DMS153 treated with DMSO at 0.1 percent for 48 hours (cell line): ENCODE measurements at regions not wholly inside any gene's neighbourhood (a gene's known extent, or its start where the extent isn't known, plus 50 kb on each side); places are given as distances from the start of the nearest gene placed in this dataset.
"Not testable (repeated sequence)": the region's sequence is repeated elsewhere in the genome, so short reads cannot be mapped to it uniquely, and the experiment has no call there.

Experiments
- DNase-seq: peaks from one replicate; lab custom pipeline; 2025; ENCODE audit not compliant: unreplicated experiment; lab: John Stamatoyannopoulos, UW

DNA sequence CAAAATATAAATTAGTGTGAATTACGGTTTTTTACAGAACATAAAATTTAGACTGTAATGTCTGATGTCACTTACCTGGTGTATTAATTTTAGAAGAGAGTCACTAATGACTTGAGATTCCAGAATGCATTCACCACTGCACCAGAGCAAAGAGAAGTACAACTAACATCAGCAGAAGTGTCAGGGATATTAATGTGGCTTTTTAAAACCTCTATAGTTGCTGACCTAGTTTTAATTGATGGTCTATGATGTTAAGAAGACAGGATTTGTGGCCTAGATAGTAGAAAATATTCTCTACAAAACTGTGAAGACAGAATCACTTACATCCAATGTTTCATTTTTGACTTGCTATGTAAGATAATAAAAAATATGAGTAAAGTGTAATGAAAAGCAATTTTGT, 1181.6 kb downstream of the RAPGEF2 start:
- DNase-seq = no peak

DNA sequence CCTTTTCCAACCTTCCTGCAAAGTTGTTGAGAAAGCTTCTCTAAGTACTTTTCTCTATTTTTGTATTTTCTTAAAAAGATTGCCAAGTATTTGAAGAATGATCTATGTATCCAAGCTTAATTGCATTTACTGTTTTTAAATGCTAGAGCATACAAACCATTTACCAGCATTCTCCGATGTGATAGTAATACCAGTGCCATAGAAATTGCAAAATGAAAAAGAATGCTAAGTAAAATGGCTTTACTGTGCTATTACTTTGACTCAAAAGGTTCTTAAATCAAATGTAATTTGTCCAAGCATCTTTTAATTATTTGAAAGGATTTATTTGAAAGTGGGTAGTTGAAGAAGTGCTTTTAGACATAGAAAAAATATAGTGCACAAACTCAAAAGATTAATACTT, 1183.2 kb downstream of the RAPGEF2 start:
- DNase-seq = no peak

DNA sequence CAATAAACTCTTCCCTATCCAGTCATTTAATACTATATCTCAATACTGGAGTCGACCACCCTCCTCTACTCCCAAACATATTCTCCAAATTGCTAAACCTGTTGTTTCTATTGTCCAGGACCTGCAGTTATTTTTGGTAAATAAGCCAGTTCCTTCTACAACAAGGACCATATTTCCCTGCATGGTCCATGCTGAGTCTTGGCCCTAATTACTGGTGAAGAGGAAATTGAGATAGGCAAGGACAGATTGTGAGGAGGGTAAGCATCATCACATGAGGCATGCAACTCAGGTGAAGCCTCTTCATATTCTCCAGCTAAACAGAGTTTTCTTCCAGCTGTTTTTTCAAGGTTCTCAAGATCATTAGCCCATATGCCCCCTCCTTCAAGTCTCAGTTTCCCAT, 1193.6 kb downstream of the RAPGEF2 start:
- no peak for DNase-seq

DNA sequence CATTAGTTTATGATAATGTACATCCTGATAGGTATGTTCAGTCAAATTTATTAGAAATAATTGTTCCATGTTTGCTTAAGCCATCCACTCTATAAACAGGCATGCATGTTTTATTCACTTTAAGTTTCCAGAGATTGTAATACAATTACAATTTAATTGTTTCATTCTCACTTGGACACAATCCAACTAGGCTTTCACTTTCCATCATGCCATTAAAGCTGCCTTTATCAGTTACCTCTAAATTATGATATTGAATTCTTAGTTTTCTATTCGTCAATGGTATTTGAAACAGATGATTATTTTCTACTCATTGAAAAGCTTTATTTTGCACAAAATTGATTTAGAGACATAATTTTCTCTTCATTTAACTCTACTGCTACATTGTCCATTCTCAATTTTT, 1196.3 kb downstream of the RAPGEF2 start:
- no peak for DNase-seq

DNA sequence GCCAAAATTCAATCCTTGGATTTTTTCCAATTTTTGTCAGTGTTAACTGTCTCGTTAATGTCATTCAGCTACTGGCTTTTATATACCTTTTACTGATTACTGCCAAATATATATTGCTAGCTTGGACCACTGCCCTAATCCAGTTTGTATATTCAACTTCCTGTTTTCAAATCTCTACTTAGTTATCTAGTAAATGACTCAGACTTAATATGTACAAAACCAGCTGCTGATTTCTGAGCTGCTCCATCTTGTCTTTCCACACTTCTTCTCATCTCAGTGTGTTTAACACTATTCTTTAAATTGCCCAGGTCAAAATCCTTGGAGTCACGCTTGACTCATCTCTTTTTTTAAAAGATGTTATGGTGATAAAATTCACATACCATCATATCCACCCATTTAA, 1196.7 kb downstream of the RAPGEF2 start:
- no peak for DNase-seq

DNA sequence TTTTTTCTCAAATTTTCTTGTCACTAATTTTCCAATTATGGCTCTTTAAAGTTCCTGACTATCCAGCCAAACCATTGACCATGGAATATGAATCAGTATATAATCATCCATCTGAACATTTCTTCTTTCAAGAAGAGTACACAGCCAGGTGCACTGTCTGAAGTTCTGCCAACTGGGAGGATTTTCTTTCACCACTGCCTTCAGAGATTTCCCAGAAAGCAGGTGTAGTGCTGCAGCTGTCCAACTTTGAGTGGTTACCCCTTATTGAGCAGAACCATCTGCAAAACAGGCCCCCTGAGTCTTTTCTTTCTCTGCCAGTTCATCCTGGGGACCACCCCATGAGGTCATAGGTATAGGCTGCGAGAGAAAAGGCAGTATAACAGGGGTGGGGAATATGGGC, 1213.2 kb downstream of the RAPGEF2 start:
- DNase-seq = no peak

DNA sequence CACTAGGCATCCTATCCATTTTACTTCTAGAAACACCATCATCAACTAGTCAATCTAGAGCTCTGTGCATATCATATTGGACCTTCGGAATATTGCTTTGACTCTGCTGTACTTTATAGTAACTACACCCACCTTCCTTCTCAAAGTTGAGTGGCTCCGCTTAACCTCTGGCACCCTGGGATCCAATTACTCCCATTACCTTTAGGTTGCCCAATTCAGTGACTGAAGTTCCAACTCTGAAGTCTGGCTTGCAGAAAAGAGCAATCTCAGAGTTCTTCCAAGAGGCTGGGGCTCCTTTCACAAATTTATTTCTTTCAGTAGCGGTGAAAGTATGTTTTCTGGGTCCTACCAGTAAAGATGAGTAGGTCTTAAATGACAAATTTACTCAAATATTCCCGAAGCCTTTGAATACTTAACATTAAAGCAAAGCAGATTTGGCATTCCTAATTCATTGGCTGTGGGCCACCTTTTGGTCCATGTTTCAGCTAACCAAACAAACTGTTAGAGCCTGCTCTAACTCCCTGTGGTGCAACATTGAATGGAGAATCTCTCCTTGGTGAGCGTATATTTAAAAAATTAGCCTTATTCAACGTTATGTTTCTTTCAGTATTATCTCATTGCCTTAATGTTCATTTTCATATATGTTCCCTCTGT, 1215.8 kb downstream of the RAPGEF2 start:
- DNase-seq = no peak

DNA sequence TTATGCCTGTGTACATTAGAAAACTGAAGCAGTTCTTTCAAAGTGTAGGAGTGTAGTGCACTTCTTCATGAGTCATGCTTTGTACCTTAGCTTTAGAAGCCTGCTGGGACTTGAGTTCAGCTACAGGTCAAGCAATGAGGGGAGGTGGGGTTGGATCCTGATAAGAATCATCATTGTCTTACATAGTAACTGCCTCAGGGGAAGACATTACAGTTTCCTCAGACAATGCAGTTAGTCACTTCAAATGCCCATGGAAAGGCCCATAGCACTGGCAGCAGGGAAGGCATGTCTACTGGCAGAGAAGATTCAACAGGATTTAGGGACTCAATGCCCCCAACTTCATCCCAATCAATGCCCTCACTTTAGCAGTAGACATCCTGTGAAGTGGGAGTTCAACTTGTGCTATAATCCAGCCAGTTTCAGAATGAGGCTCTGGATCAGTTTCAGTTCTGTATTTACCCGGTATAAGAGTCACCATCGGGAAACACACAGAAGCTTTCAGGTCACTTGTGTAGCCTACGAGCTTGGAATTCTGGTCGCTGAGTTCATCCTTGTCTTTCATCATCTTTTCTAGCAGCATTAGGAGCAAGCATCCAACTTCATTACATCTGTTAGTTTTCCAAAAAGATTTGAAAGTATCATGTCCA, 1216.5 kb downstream of the RAPGEF2 start:
- DNase-seq = no peak

DNA sequence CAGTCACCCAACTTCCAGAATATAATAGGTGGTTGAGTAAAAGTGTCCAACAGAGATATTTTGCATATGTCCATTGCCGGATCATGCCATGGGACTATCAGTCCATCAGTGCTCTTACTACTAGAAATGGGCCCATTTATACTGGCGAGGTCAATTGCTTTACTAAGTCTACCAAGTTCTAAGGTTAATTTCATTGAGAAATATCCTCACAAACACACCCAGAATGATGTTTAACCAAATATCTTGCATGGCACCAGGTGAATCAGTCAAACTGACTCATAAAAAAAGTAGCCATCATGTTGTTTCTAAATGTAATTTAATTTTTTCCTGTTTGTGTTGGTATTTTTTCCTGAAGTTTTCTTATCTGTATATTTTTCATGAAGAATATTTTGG, 1217.0 kb downstream of the RAPGEF2 start:
- no peak for DNase-seq

DNA sequence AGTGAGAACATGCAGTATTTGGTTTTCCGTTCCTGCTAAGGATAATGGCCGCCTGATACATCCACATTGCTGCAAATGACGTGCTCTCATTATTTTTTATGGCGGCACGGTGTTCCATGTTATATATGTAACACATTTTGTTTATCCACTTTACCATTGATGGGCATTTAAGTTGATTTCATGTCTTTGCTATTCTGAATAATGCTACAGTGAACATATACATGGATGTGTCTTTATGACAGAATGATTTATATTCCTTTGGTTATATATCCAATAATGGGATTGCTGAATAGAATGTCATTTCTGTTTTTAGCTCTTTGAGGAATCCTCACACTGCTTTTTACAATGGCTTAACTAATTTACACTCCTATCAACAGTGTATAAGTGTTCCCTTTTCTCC, 1223.2 kb downstream of the RAPGEF2 start:
- no peak for DNase-seq

DNA sequence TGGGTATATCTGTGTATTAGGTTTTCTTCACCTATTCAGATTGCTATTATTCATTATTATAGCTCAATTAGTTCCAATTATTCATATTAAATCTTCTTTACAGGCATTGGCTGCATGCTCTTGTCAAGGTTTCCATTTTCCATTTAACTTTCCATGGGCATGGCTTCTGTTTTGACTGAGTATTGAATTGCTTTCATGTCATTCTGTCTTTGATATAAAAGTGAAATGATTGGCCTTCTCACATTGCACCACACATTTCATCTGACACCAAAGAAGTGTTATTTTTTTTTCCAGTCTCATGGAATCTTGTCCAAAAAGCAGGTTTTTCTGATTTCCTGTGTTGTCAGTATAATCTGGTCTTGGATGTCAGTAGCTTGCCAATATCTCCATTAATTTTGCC, 1244.3 kb downstream of the RAPGEF2 start:
- DNase-seq = no peak

DNA sequence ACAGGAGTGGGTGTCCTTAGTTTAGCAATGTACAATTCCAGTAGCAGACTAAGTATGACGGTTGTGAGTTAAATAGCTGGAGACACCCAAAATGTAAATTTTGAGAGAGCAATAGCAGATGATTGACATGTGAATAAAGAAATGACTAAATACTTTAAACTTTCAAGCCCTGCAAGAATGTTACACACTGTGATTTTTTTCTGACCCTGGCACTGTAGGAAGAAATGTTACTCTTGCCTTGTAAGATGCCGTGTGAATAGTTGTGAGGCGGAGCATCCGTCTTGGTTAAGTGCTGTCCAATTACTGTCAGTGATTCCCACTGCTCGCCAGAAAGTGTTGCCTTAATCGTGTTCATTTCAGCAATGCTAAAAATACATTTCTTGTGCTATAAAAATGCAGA, 1248.1 kb downstream of the RAPGEF2 start:
- DNase-seq = no peak

DNA sequence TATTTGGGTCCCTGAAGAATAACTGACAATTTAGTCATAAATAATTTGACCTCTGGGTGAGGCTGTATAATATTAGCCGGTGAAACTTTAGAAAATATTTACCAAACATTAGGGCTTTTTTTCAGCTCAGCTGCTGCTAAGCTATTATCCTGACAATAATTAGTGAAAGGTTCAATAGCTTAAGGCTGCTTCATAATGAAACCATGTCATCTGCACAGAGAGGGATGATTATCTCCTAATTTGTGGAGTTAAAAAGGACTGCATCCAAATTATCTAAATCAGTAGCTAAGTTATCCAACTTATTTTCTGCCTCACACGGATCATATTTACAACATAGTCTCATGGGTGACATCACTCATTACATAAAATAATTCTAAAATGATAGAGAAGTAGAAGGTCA, 1249.8 kb downstream of the RAPGEF2 start:
- no peak for DNase-seq

DNA sequence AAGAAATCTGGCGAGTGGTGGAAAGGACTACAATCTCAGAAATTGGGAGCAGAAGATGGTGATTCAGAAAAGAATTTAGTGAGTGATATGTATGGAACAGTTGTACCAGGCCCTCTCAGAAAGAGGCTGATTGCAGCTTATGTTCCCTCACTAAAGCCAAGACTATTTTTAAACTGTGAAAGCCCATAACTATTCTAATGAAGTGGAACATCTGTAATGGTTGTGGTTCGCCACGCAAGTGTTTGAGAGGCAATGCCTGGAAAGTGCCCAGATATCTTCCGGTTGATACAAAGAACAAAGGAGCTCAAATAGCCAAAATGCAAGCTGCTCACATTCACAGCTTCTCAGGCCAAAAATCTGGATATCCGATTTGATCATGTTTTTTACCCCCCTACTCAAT, 1250.7 kb downstream of the RAPGEF2 start:
- DNase-seq = no peak

DNA sequence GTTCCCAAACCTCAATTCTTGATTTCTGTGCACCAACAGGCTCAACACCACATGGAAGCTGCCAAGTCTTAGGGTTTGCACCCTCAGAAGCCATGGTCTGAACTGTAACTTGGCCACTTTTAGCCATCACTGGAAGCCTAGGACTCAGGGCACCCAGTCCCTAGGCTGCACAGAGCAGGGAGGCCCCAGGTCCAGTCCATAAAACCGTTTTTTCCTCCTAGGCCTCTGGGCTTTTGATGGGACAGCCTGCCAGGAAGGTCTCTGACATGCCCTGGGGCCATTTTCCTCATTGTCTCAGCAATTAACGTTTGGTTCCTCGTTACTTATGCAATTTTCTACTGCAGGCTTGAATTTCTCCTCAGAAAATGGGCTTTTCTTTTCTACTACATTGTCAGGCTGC, 1259.6 kb downstream of the RAPGEF2 start:
- DNase-seq = no peak

DNA sequence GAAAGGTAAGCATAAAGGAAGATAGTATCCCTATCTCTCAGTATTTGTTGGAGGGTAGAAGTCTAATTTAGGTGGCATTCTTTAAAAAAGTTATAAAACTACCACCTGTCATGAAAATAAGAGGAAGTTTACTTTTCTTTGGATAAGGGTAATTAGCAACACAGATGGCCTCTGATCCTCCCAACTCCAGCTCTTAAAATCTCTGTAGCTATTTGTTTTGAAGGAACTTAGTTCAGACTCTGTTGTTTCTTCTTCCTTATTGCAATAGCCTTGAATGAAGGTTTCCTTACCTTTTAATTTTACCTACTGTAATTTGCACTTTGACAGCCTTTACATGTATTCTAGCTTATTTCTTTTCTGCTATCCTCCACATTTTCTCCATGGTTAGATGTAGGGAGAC, 1261.3 kb downstream of the RAPGEF2 start:
- DNase-seq = no peak

DNA sequence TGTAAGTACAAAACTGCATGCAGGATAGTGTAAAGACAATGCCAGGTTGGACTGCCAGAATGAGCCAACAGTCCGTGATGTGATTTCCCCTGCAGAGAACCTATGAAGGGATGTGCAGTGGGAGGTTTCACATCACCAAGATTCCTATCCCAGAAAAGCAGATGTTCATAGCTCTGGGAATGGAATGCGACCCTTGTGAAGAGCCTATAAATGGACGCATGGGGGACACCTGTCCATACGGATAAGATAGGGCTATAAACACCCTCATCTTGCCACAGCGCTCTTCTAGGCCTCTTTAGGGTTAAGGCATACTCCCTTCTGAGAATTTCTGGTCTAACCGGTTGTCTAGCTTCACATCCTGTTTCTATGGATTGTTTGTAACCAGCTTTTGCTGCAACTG, 1261.8 kb downstream of the RAPGEF2 start:
- DNase-seq = not testable (repeated sequence)

DNA sequence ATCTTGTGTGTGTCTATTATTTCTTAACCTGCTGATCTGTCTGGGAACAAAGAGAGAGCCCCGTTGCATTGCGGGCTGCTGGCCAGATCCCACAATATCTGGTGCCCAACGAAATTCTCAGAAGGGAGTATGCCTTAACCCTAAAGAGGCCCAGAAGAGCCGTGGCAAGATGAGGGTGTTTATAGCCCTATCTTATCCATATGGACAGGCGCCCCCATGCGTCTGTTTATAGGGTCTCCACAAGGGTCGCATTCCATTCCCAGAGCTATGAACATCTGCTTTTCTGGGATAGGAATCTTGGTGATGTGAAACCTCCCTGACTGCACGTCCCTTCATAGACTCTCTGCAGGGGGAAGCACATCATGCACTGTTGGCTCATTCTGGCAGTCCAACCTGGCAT, 1262.5 kb downstream of the RAPGEF2 start:
- not testable (repeated sequence) for DNase-seq

DNA sequence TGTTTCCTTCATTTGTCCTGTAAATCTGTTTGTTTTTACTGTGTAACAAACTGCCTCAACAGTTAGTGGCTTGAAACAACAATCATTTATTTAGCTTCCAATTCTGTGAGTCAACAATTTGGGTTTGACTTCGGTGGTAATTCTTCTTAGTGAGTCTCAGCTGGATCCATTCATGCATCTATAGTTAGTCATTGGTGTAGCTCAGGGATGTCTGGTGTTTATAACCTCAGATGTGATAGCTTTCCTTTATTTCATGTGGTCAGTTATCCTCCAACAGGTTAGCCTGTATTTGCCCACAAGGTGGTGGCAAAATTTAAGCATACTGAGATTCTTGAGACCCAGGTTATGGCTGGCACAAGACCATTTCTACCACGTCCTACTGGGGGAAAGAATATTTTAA, 1267.2 kb downstream of the RAPGEF2 start:
- DNase-seq = no peak

DNA sequence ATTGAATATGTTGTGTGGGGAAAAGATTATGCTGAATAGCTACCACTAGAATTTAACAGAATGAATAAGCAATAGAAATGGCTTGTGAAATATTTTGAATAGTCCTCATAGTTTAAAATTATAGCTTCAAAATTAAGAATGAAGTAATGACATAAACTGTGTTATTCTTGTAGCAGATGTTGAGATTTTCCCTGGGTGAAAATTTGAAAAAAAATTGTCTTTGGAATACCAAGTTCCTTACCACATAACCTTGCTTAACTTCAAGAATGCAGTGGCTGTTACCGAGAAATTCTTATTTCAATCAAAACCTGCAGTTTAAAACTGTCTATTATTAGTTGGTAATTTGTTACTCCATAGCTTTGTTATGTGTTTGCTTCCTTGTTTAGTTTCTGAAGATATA, 1268.6 kb downstream of the RAPGEF2 start:
- DNase-seq = no peak

DNA sequence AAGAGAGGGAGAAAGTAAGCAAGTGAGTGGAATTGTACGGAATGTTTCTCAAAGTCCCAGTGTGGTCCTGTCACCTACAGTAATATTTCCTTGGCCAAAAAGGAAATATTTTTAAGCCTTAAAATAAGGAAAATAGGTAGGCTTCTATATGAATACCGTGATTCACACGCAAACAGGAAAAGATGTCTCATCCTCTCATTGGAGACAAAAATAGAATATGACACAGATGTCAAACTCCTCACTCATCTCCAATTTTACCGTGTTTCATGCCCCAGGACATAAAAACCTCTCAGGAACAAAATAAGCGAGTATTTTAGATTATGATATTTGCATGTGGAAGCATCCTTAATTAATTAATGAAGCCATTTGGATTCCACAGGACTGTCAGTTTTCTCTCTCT, 1269.5 kb downstream of the RAPGEF2 start:
- DNase-seq = no peak

DNA sequence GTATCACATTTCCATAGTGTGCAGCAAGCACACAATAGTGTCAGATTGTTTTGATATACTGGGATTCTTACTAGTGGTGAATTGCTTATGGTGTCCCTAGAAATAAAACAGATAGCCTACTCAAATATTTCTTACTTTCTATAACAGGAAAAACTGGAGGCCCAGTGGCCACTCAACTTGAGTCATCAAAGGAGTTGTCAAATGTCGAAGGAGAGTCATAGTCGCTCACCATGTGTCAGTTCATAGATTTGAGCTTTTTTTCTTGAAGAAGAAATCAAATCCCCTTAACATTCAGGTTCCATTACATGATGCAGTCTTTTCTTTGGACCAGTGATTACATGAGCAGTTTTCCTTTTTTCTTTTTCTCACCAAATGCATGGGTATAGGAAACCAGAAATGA, 1271.0 kb downstream of the RAPGEF2 start:
- no peak for DNase-seq

DNA sequence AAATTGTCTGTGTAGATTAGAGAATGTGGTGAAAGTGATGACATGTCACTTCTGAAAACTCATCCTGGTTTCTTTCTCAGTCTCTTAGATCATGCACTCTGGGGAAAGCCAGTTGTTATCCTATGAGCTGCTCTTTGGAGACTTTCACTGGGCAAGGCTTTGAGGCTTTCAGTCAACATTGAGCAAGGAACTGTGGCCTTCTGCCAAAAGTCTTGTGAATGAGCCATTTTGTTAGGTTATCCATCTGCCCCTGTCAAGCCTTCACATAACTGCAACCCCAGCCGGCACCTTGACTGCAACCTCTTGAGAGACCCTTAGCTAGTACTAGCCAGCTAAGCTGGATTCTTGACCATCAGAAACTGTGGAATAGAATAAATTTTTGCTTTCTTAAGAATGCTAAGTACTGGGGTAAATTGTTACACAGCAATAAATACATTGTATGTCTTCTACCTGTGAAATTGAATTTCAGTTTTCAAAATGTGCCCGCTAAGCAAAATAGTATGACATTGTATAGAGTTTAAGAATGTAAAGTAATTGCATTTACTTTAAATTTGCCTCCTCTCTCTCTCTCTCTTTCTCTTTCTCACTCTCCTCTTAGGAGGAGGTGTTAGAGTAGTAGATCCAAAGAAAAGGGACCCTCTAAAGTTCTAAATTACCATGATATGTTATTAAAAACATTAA, 1273.0 kb downstream of the RAPGEF2 start:
- no peak for DNase-seq
